Astrocyte (in vitro differentiated cells and primary cell): ENCODE measurements at regions not wholly inside any gene's neighbourhood (a gene's known extent, or its start where the extent isn't known, plus 50 kb on each side); places are given as distances from the start of the nearest gene placed in this dataset.

ENCODE experiments used
- EZH2 ChIP-seq: IDR thresholded peaks from 2 replicates; pipeline ENCODE4 v1.6.1; 2012; ENCODE audit warnings: mild to moderate bottlenecking, low read length, inconsistent platforms; ENCODE audit not compliant: insufficient read depth
- TF ChIP-seq, protein P1 (sequence below): IDR thresholded peaks from 2 replicates; pipeline ENCODE4 v1.5.1; 2011; ENCODE audit warnings: low read depth, mild to moderate bottlenecking, inconsistent platforms, low read length, moderate library complexity; ENCODE audit not compliant: insufficient read depth

- TF ChIP-seq, protein P1, sequence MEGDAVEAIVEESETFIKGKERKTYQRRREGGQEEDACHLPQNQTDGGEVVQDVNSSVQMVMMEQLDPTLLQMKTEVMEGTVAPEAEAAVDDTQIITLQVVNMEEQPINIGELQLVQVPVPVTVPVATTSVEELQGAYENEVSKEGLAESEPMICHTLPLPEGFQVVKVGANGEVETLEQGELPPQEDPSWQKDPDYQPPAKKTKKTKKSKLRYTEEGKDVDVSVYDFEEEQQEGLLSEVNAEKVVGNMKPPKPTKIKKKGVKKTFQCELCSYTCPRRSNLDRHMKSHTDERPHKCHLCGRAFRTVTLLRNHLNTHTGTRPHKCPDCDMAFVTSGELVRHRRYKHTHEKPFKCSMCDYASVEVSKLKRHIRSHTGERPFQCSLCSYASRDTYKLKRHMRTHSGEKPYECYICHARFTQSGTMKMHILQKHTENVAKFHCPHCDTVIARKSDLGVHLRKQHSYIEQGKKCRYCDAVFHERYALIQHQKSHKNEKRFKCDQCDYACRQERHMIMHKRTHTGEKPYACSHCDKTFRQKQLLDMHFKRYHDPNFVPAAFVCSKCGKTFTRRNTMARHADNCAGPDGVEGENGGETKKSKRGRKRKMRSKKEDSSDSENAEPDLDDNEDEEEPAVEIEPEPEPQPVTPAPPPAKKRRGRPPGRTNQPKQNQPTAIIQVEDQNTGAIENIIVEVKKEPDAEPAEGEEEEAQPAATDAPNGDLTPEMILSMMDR, result no peak
- no peak for TF ChIP-seq EZH2
Observed at GRCh38 chr7:47677093-47677492, 95.2 kb upstream of the TNS3 start.
